GM12878 (cell line): ENCODE measurements at regions not wholly inside any gene's neighbourhood (a gene's known extent, or its start where the extent isn't known, plus 50 kb on each side); places are given as distances from the start of the nearest gene placed in this dataset.

Experiments used
- ATAC-seq: fragments of 200-7000 bp; cut with Tn5 transposase; 3 replicates; pipeline ENCODE4 v1.9.1; 2020; ENCODE audit warnings: mild to moderate bottlenecking, moderate library complexity
- BruUV-seq: library from RNA; stranded (reverse); fragments of 400-500 nt; replicated peaks from 2 replicates; lab custom pipeline; 2021; lab: Mats Ljungman, UMichigan
- CTCF ChIA-PET: fragments of 300-600 bp; sonication (Branson Sonifier 250); formaldehyde crosslinking; extraction: SDS; loops from one replicate; lab custom pipeline; 2021; ENCODE audit warnings: inconsistent platforms; lab: Yijun Ruan, JAX
- POLR2A ChIA-PET: fragments of 350-600 bp; formaldehyde crosslinking; extraction: SDS; loops from one replicate; lab custom pipeline; 2021; ENCODE audit warnings: inconsistent platforms; lab: Charles Lee
- RAD21 ChIA-PET: fragments of 300-600 bp; sonication (Branson Sonifier 250); formaldehyde crosslinking; loops from one replicate; lab custom pipeline; 2023; ENCODE audit warnings: antibody characterized with exemption; ENCODE audit not compliant: unreplicated experiment; lab: Charles Lee
- SMC1A ChIA-PET: fragments of 300-600 bp; sonication (Branson Sonifier 250); formaldehyde crosslinking; loops from one replicate; lab custom pipeline; 2023; ENCODE audit not compliant: unreplicated experiment, uncharacterized antibody; lab: Charles Lee
- DNase-seq: peaks from one replicate; pipeline ENCODE4 v3.0.0-alpha.2; 2011; ENCODE audit warnings: low read depth, low spot score
- FAIRE-seq: peaks from 3 replicates; lab custom pipeline; 2011; peaks lifted over from hg19 to GRCh38; lab: Jason Lieb, UNC
- H2AFZ ChIP-seq: 2 replicates; pipeline ENCODE4 v1.6.0; 2011; ENCODE audit warnings: low read depth, low read length, control low read depth; ENCODE audit not compliant: control insufficient read depth
- H3K27ac ChIP-seq: 2 replicates; pipeline ENCODE4 v1.5.1; 2011; ENCODE audit warnings: control low read depth; ENCODE audit not compliant: control insufficient read depth, insufficient read depth
- H3K27me3 ChIP-seq, 2 experiments: replicated peaks in 1 of 2; 2 replicates each; pipeline versions ENCODE4 v1.6.0 to v1.6.1; 2011; ENCODE audit warnings: low read length in 1 of 2; ENCODE audit not compliant: control insufficient read depth in 2 of 2, insufficient read depth in 2 of 2
- H3K36me3 ChIP-seq, 2 experiments: 2 replicates each; pipeline ENCODE4 v1.5.1; 2011; ENCODE audit warnings: low read length in 1 of 2; ENCODE audit not compliant: control insufficient read depth in 2 of 2, insufficient read depth in 2 of 2
- H3K4me1 ChIP-seq: 2 replicates; pipeline ENCODE4 v1.6.1; 2011; ENCODE audit warnings: mild to moderate bottlenecking, low read length, moderate library complexity, mixed read lengths; ENCODE audit not compliant: control insufficient read depth, insufficient read depth
- H3K4me2 ChIP-seq: 2 replicates; pipeline ENCODE4 v1.6.0; 2011; ENCODE audit warnings: control low read depth; ENCODE audit not compliant: control insufficient read depth, insufficient read depth
- H3K4me3 ChIP-seq: fragments of 200-600 bp; sonication (generic); 2 replicates; pipeline ENCODE4 v1.5.1; 2016
- H3K79me2 ChIP-seq: 2 replicates; pipeline ENCODE4 v1.6.0; 2011; ENCODE audit warnings: low read length; ENCODE audit not compliant: control insufficient read depth, insufficient read depth
- H3K9ac ChIP-seq: 2 replicates; pipeline ENCODE4 v1.8.0; 2011; ENCODE audit warnings: low read length, control low read depth, mixed read lengths; ENCODE audit not compliant: control insufficient read depth, insufficient read depth
- H3K9me3 ChIP-seq: replicated peaks from 3 replicates; pipeline ENCODE4 v1.5.1; 2011; ENCODE audit warnings: mild to moderate bottlenecking, low read length; ENCODE audit not compliant: control insufficient read depth, insufficient read depth
- H4K20me1 ChIP-seq: 2 replicates; pipeline ENCODE4 v1.6.0; 2011; ENCODE audit not compliant: control insufficient read depth, insufficient read depth
- ATF3 ChIP-seq: IDR thresholded peaks from 2 replicates; pipeline ENCODE4 v1.6.1; 2011; ENCODE audit warnings: low read depth, mild to moderate bottlenecking, low read length, moderate library complexity, borderline replicate concordance; ENCODE audit errors: extremely low read depth
- CHD2 ChIP-seq: IDR thresholded peaks from 2 replicates; pipeline ENCODE4 v1.6.1; 2011; ENCODE audit warnings: low read depth, low read length, improper control_type of control experiment, borderline replicate concordance
- CTCF ChIP-seq, 3 experiments: IDR thresholded peaks in 2 of 3; conservative IDR thresholded peaks in 1 of 3; 2 replicates each; pipeline ENCODE4 v1.5.1; 2011; ENCODE audit warnings: low read depth in 3 of 3, low read length in 3 of 3, mild to moderate bottlenecking in 3 of 3, control low read depth in 2 of 3, moderate library complexity in 2 of 3, inconsistent platforms in 1 of 3, mixed read lengths in 1 of 3; ENCODE audit not compliant: control insufficient read depth in 2 of 3, insufficient read depth in 1 of 3; ENCODE audit errors: extremely low read depth in 1 of 3
- DPF2 ChIP-seq: fragments of 450-650 bp; IDR thresholded peaks from 2 replicates; pipeline ENCODE4 v1.6.1; 2017; ENCODE audit warnings: mild to moderate bottlenecking
- E2F8 ChIP-seq: fragments of 450-650 bp; IDR thresholded peaks from 2 replicates; pipeline ENCODE4 v1.6.1; 2018; ENCODE audit warnings: mild to moderate bottlenecking, low read depth, moderate library complexity; ENCODE audit not compliant: partially characterized antibody
- GABPA ChIP-seq: IDR thresholded peaks from 2 replicates; pipeline ENCODE4 v1.6.1; 2014; ENCODE audit warnings: antibody characterized with exemption, low read depth, mild to moderate bottlenecking, inconsistent platforms
- HDAC2 ChIP-seq: fragments of 200-600 bp; sonication (generic); IDR thresholded peaks from 2 replicates; pipeline ENCODE4 v1.6.1; 2017
- KLF5 ChIP-seq: fragments of 450-650 bp; IDR thresholded peaks from 2 replicates; pipeline ENCODE4 v1.6.1; 2014; ENCODE audit warnings: mild to moderate bottlenecking; ENCODE audit not compliant: partially characterized antibody
- NKRF ChIP-seq: fragments of 450-650 bp; conservative IDR thresholded peaks from 2 replicates; pipeline ENCODE4 v1.6.1; 2017; ENCODE audit warnings: mild to moderate bottlenecking, moderate library complexity
- SREBF2 ChIP-seq: IDR thresholded peaks from 2 replicates; pipeline ENCODE4 v1.6.1; 2012; ENCODE audit warnings: mild to moderate bottlenecking, low read length
- SUPT20H ChIP-seq: IDR thresholded peaks from 2 replicates; pipeline ENCODE4 v1.6.1; 2011; ENCODE audit warnings: low read depth, mild to moderate bottlenecking, low read length, moderate library complexity, borderline replicate concordance; ENCODE audit not compliant: control insufficient read depth
- ZNF24 ChIP-seq: fragments of 450-650 bp; IDR thresholded peaks from 2 replicates; pipeline ENCODE4 v1.6.1; 2017; ENCODE audit warnings: antibody characterized with exemption, mild to moderate bottlenecking
- ZNF384 ChIP-seq: IDR thresholded peaks from 2 replicates; pipeline ENCODE4 v1.6.1; 2012; ENCODE audit warnings: low read depth, mild to moderate bottlenecking, low read length, improper control_type of control experiment, borderline replicate concordance
- ZSCAN29 ChIP-seq: fragments of 450-650 bp; IDR thresholded peaks from 2 replicates; pipeline ENCODE4 v1.6.1; 2017; ENCODE audit warnings: mild to moderate bottlenecking, moderate library complexity
- WGBS: methylation state at CpG from one replicate; pipeline ENCODE4 v1.1.6; 2016; ENCODE audit warnings: low lambda C conversion rate; ENCODE audit not compliant: insufficient replicate concordance, insufficient coverage; ENCODE audit errors: missing lambda C conversion rate; 5-methylcytosine and 5-hydroxymethylcytosine counted together
- in situ Hi-C: fragments of 300-500 bp; cut with MboI; formaldehyde crosslinking; loops from 9 replicates; pipeline ENCODE4 v1.14.3; 2018; ENCODE audit warnings: mixed read lengths
- intact Hi-C: fragments of 100-400 bp; cut with micrococcal nuclease; formaldehyde crosslinking; loops from one replicate; pipeline ENCODE4 v1.14.2; 2022; ENCODE audit not compliant: unreplicated experiment

GRCh38 chr10:101287183-101287996 is 58.1 kb upstream of the LBX1 start:
- ChIA-PET POLR2A (interaction anchor here (0.5 kb wide), 1 partner anchor 565 kb away, joined by 3 read pairs; no protein-coding TSS in a partner anchor), CTCF (interaction anchor here (0.9 to 2.2 kb wide), 8 partner anchors 15 to 282 kb away, joined by 3 to 16 read pairs (median 5); no protein-coding TSS in a partner anchor), RAD21 (interaction anchor here (0.8 to 1.4 kb wide), 3 partner anchors 155 to 180 kb away, joined by 3 to 7 read pairs (median 4); no protein-coding TSS in a partner anchor), SMC1A (interaction anchor here (1.4 kb wide), 1 partner anchor 180 kb away, joined by 6 read pairs; no protein-coding TSS in a partner anchor)
- no peaks in the 10 kb centered on the region for H3K79me2 ChIP-seq
- TF ChIP-seq SREBF2 (no peak), CTCF (IDR thresholded peaks at IDR 0.05 in 2 of 3, conservative IDR thresholded peaks at IDR 0.05 in 1 of 3; ENCODE audit: control insufficient read depth in 2 of 3, extremely low read depth in 1 of 3, insufficient read depth in 1 of 3, low read depth in 3 of 3, low read length in 3 of 3) (no peak), CHD2 (no peak), HDAC2 (no peak), E2F8 (no peak), NKRF (no peak), SUPT20H (no peak), KLF5 (no peak), DPF2 (no peak), ZNF24 (no peak), ATF3 (no peak), ZNF384 (no peak), GABPA (no peak), ZSCAN29 (no peak)
- H3K9ac ChIP-seq = no peak overlapping the region
- no TSS peak for BruUV-seq
- in situ Hi-C loops (no loop called here), intact Hi-C loops (no loop called here)
- no peak for FAIRE-seq
- 15% methylated on average over 17 of the region's 18 CpGs for WGBS
- H3K27me3 ChIP-seq = peaks cover 19 to 20% of the 10 kb centered on the region in 2 experiments
- H3K27ac ChIP-seq = no peak overlapping the region
- no peaks in the 10 kb centered on the region for H3K36me3 ChIP-seq
- no peak overlapping the region for H3K4me2 ChIP-seq
- H2AFZ ChIP-seq = no peak overlapping the region
- no peaks in the 10 kb centered on the region; the same call in 1 of the 2 replicates for H4K20me1 ChIP-seq
- ATAC-seq = no peak
- no peaks in the 10 kb centered on the region for H3K4me1 ChIP-seq
- no peak overlapping the region for H3K4me3 ChIP-seq
- no peaks in the 10 kb centered on the region for H3K9me3 ChIP-seq
- DNase-seq = no peak
